H9 (cell line): ENCODE measurements at regions not wholly inside any gene's neighbourhood (a gene's known extent, or its start where the extent isn't known, plus 50 kb on each side); places are given as distances from the start of the nearest gene placed in this dataset.

Experiments used
- DNase-seq: peaks from one replicate; pipeline ENCODE4 v3.0.0-alpha.2; 2017
- H2AFZ ChIP-seq: one replicate; pipeline ENCODE4 v1.6.1; 2013; ENCODE audit warnings: mild to moderate bottlenecking, low read length, control low read depth, moderate library complexity
- H2AK5ac ChIP-seq: 2 replicates; pipeline ENCODE4 v1.6.1; 2013; ENCODE audit warnings: low read length, control low read depth, mixed read lengths; ENCODE audit not compliant: insufficient read length
- H2BK120ac ChIP-seq: one replicate; pipeline ENCODE4 v1.6.1; 2013; ENCODE audit warnings: low read depth, mild to moderate bottlenecking, low read length, control low read depth, inconsistent platforms; ENCODE audit not compliant: poor library complexity, severe bottlenecking
- H2BK12ac ChIP-seq: 2 replicates; pipeline ENCODE4 v1.6.1; 2013; ENCODE audit warnings: low read length, control low read depth, mixed read lengths, low read depth; ENCODE audit not compliant: insufficient read length
- H2BK15ac ChIP-seq: 2 replicates; pipeline ENCODE4 v1.6.1; 2013; ENCODE audit warnings: low read depth, low read length, control low read depth
- H2BK20ac ChIP-seq: one replicate; pipeline ENCODE4 v1.6.1; 2013; ENCODE audit warnings: low read depth, mild to moderate bottlenecking, low read length, control low read depth, inconsistent platforms; ENCODE audit not compliant: poor library complexity, severe bottlenecking
- H2BK5ac ChIP-seq: 2 replicates; pipeline ENCODE4 v1.6.1; 2013; ENCODE audit warnings: low read length, control low read depth, mixed read lengths; ENCODE audit not compliant: insufficient read length
- H3K14ac ChIP-seq: 2 replicates; pipeline ENCODE4 v1.6.1; 2013; ENCODE audit warnings: low read length, control low read depth; ENCODE audit not compliant: insufficient read depth
- H3K18ac ChIP-seq: 2 replicates; pipeline ENCODE4 v1.6.1; 2013; ENCODE audit warnings: low read depth, mild to moderate bottlenecking, mixed read lengths, low read length, control low read depth; ENCODE audit not compliant: insufficient read length
- H3K23ac ChIP-seq: 2 replicates; pipeline ENCODE4 v1.6.1; 2013; ENCODE audit warnings: low read length, control low read depth, mixed read lengths, low read depth; ENCODE audit not compliant: insufficient read length
- H3K23me2 ChIP-seq: 2 replicates; pipeline ENCODE4 v1.6.1; 2013; ENCODE audit warnings: low read depth, mild to moderate bottlenecking, mixed read lengths, low read length, control low read depth; ENCODE audit not compliant: insufficient read length, poor library complexity, severe bottlenecking
- H3K27ac ChIP-seq: 2 replicates; pipeline ENCODE4 v1.5.1; 2013; ENCODE audit warnings: low read length, control low read depth, mixed read lengths, low read depth; ENCODE audit not compliant: insufficient read length
- H3K27me3 ChIP-seq: 2 replicates; pipeline ENCODE4 v1.6.1; 2013; ENCODE audit warnings: low read length, control low read depth, inconsistent platforms; ENCODE audit not compliant: insufficient read depth
- H3K4ac ChIP-seq: 2 replicates; pipeline ENCODE4 v1.6.1; 2013; ENCODE audit warnings: low read depth, mild to moderate bottlenecking, control low read depth, inconsistent platforms, low read length, moderate library complexity
- H3K4me1 ChIP-seq: 2 replicates; pipeline ENCODE4 v1.6.1; 2013; ENCODE audit warnings: low read length, control low read depth, inconsistent platforms; ENCODE audit not compliant: insufficient read depth
- H3K4me2 ChIP-seq: 2 replicates; pipeline ENCODE4 v1.6.1; 2013; ENCODE audit warnings: low read length, control low read depth, mixed read lengths; ENCODE audit not compliant: insufficient read length, insufficient read depth
- H3K56ac ChIP-seq: 2 replicates; pipeline ENCODE4 v1.6.1; 2013; ENCODE audit warnings: low read depth, mild to moderate bottlenecking, mixed read lengths, low read length, control low read depth; ENCODE audit not compliant: insufficient read length
- H3K79me1 ChIP-seq: 2 replicates; pipeline ENCODE4 v1.6.1; 2013; ENCODE audit warnings: low read depth, mild to moderate bottlenecking, moderate library complexity, low read length, control low read depth, inconsistent platforms; ENCODE audit not compliant: insufficient read depth, poor library complexity, severe bottlenecking
- H3K79me2 ChIP-seq: 2 replicates; pipeline ENCODE4 v1.6.1; 2013; ENCODE audit warnings: low read length, control low read depth, inconsistent platforms; ENCODE audit not compliant: insufficient read depth
- H3K9ac ChIP-seq: 2 replicates; pipeline ENCODE4 v1.6.1; 2013; ENCODE audit warnings: low read length, control low read depth, mixed read lengths; ENCODE audit not compliant: insufficient read length; ENCODE audit errors: extremely low read depth
- H3K9me3 ChIP-seq: one replicate; pipeline ENCODE4 v1.6.1; 2013; ENCODE audit warnings: low read depth, low read length, inconsistent platforms; ENCODE audit not compliant: control insufficient read depth
- H3T11ph ChIP-seq: one replicate; pipeline ENCODE4 v1.6.1; 2013; ENCODE audit warnings: mild to moderate bottlenecking, low read length, control low read depth, inconsistent platforms
- H4K20me1 ChIP-seq: one replicate; pipeline ENCODE4 v1.6.1; 2013; ENCODE audit not compliant: control insufficient read depth, insufficient read length, insufficient read depth
- H4K5ac ChIP-seq: 2 replicates; pipeline ENCODE4 v1.6.1; 2013; ENCODE audit warnings: low read depth, mild to moderate bottlenecking, mixed read lengths, low read length, control low read depth; ENCODE audit not compliant: insufficient read length
- H4K8ac ChIP-seq: replicated peaks from 2 replicates; pipeline ENCODE4 v1.6.1; 2013; ENCODE audit warnings: low read length, control low read depth, mixed read lengths, low read depth; ENCODE audit not compliant: insufficient read length
- H4K91ac ChIP-seq: 2 replicates; pipeline ENCODE4 v1.6.1; 2013; ENCODE audit warnings: low read depth, mild to moderate bottlenecking, moderate library complexity, mixed read lengths, low read length, control low read depth; ENCODE audit not compliant: insufficient read length
- H3K27ac Mint-ChIP-seq, 3 experiments: 2 replicates in 2 of 3; 3 replicates in 1 of 3; pipeline ENCODE4 v1.8.0; 2020 to 2021; ENCODE audit warnings: mixed read lengths in 3 of 3, mild to moderate bottlenecking in 1 of 3, moderate library complexity in 1 of 3
- H3K27me3 Mint-ChIP-seq: 2 replicates; pipeline ENCODE4 v1.8.0; 2021; ENCODE audit warnings: low read depth, mild to moderate bottlenecking, moderate library complexity, mixed read lengths
- H3K36me3 Mint-ChIP-seq, 3 experiments: 2 replicates in 2 of 3; 3 replicates in 1 of 3; pipeline ENCODE4 v1.8.0; 2020 to 2021; ENCODE audit warnings: low read depth in 3 of 3, mixed read lengths in 3 of 3; ENCODE audit not compliant: insufficient read depth in 1 of 3
- H3K4me1 Mint-ChIP-seq, 2 experiments: 2 replicates each; pipeline ENCODE4 v1.8.0; 2020; ENCODE audit warnings: mixed read lengths in 2 of 2
- H3K4me3 Mint-ChIP-seq, 2 experiments: 2 replicates in 1 of 2; 3 replicates in 1 of 2; pipeline ENCODE4 v1.8.0; 2020 to 2021; ENCODE audit warnings: mild to moderate bottlenecking in 2 of 2, mixed read lengths in 2 of 2, moderate library complexity in 1 of 2
- H3K9me3 Mint-ChIP-seq, 2 experiments: 2 replicates in 1 of 2; 3 replicates in 1 of 2; pipeline ENCODE4 v1.8.0; 2020; ENCODE audit warnings: mild to moderate bottlenecking in 2 of 2, mixed read lengths in 2 of 2, moderate library complexity in 1 of 2
- CTCF ChIP-seq: fragments of 200-600 bp; sonication (generic); conservative IDR thresholded peaks from 3 replicates; pipeline ENCODE4 v1.8.0; 2021; ENCODE audit warnings: antibody characterized with exemption, mild to moderate bottlenecking
- WGBS: extraction: QIAGEN DNeasy Blood & Tissue Kit; methylation state at CpG from one replicate; pipeline ENCODE4 v1.1.7; 2013; ENCODE audit warnings: missing lambda C conversion rate, low lambda C conversion rate, mixed read lengths; ENCODE audit not compliant: insufficient read length; ENCODE audit errors: extremely low coverage; 5-methylcytosine and 5-hydroxymethylcytosine counted together

- Histone ChIP-seq H3K79me1 (no peaks in the 10 kb centered on the region), H3K14ac (no peak overlapping the region), H3K9ac (no peak overlapping the region), H2AK5ac (no peak overlapping the region), H2BK5ac (no peak overlapping the region), H4K8ac (no peak overlapping the region), H3K27ac (no peak overlapping the region), H2AFZ (no peak overlapping the region), H2BK12ac (no peak overlapping the region), H3K4me2 (no peak overlapping the region), H3K4ac (no peak overlapping the region), H2BK15ac (no peak overlapping the region), H3K9me3 (no peaks in the 10 kb centered on the region), H3K27me3 (no peaks in the 10 kb centered on the region), H4K91ac (no peak overlapping the region), H4K20me1 (no peaks in the 10 kb centered on the region), H2BK120ac (no peak overlapping the region), H3T11ph (no peak overlapping the region), H3K56ac (no peak overlapping the region), H3K4me1 (no peaks in the 10 kb centered on the region; the same call in 1 of the 2 replicates), H3K18ac (no peak overlapping the region), H3K79me2 (no peaks in the 10 kb centered on the region), H2BK20ac (no peak overlapping the region), H3K23ac (no peak overlapping the region), H3K23me2 (no peaks in the 10 kb centered on the region), H4K5ac (no peak overlapping the region)
- H3K4me3 Mint-ChIP-seq = no peak overlapping the region
- TF ChIP-seq CTCF = no peak
- H3K9me3 Mint-ChIP-seq = peaks cover 17 to 20% of the 10 kb centered on the region in 2 experiments
- H3K36me3 Mint-ChIP-seq = no peaks in the 10 kb centered on the region; a peak in 1 of 7 replicates
- peak; percentile 14 for DNase-seq
- WGBS = no CpG with 5 or more reads among the region's 6 CpGs
- no peak overlapping the region for H3K27ac Mint-ChIP-seq
- H3K4me1 Mint-ChIP-seq = peaks cover 9 to 12% of the 10 kb centered on the region in 2 experiments
- H3K27me3 Mint-ChIP-seq = peaks cover 25% of the 10 kb centered on the region
These were observed 133.0 kb upstream of the C14orf180 start for GRCh38 chr14:104446611-104447010.
